ENCODE measurements at regions not wholly inside any gene's neighbourhood (a gene's known extent, or its start where the extent isn't known, plus 50 kb on each side); places are given as distances from the start of the nearest gene placed in this dataset.
"Not testable (repeated sequence)": the region's sequence is repeated elsewhere in the genome, so short reads cannot be mapped to it uniquely, and the experiment has no call there.

GRCh38 chr5:104139840-104140239 is 577.3 kb upstream of the NUDT12 start:
- no peak for DNase-seq (ENCODE audit: low spot score)

- no peak for DNase-seq (ENCODE audit: low spot score)
These were observed 567.7 kb upstream of the NUDT12 start for GRCh38 chr5:104130320-104130719.

- no peak for DNase-seq (ENCODE audit: low spot score)
These were observed 565.8 kb upstream of the NUDT12 start for GRCh38 chr5:104128348-104128747.

GRCh38 chr5:104126980-104127379 is 564.4 kb upstream of the NUDT12 start:
- DNase-seq (ENCODE audit: low spot score): no peak

- DNase-seq (ENCODE audit: low spot score): no peak
These were observed 556.9 kb upstream of the NUDT12 start for GRCh38 chr5:104119529-104119928.

GRCh38 chr5:104111632-104112031 is 549.0 kb upstream of the NUDT12 start:
- no peak for DNase-seq (ENCODE audit: low spot score)

- no peak for DNase-seq (ENCODE audit: low spot score)
These were observed 533.9 kb upstream of the NUDT12 start for GRCh38 chr5:104096451-104096850.

GRCh38 chr5:104095527-104095926 is 532.9 kb upstream of the NUDT12 start:
- DNase-seq (ENCODE audit: low spot score): no peak

- DNase-seq (ENCODE audit: low spot score): no peak
These were observed 526.5 kb upstream of the NUDT12 start for GRCh38 chr5:104088876-104089778.

- no peak for DNase-seq (ENCODE audit: low spot score)
These were observed 522.3 kb upstream of the NUDT12 start for GRCh38 chr5:104084896-104085295.

- DNase-seq (ENCODE audit: low spot score): no peak
These were observed 520.2 kb upstream of the NUDT12 start for GRCh38 chr5:104082754-104083153.

- DNase-seq (ENCODE audit: low spot score): no peak
These were observed 518.6 kb upstream of the NUDT12 start for GRCh38 chr5:104081232-104081631.

- no peak for DNase-seq (ENCODE audit: low spot score)
These were observed 518.1 kb upstream of the NUDT12 start for GRCh38 chr5:104080646-104081175.

GRCh38 chr5:104079861-104080645 is 517.5 kb upstream of the NUDT12 start:
- not testable (repeated sequence) for DNase-seq (ENCODE audit: low spot score)

- no peak for DNase-seq (ENCODE audit: low spot score)
These were observed 509.3 kb upstream of the NUDT12 start for GRCh38 chr5:104071887-104072286.

- peak; percentile 58 for DNase-seq (ENCODE audit: low spot score)
These were observed 500.2 kb upstream of the NUDT12 start for GRCh38 chr5:104062621-104063377.

- no peak for DNase-seq (ENCODE audit: low spot score)
These were observed 499.1 kb upstream of the NUDT12 start for GRCh38 chr5:104061707-104062106.

- no peak for DNase-seq (ENCODE audit: low spot score)
These were observed 490.7 kb upstream of the NUDT12 start for GRCh38 chr5:104053353-104053649.

GRCh38 chr5:104052558-104053352 is 490.2 kb upstream of the NUDT12 start:
- no peak for DNase-seq (ENCODE audit: low spot score)

GRCh38 chr5:104050436-104050835 is 487.8 kb upstream of the NUDT12 start:
- no peak for DNase-seq (ENCODE audit: low spot score)

GRCh38 chr5:104049752-104050151 is 487.2 kb upstream of the NUDT12 start:
- DNase-seq (ENCODE audit: low spot score): no peak

Measured in mucosa of gallbladder (tissue), 1 donor.